ENCODE measurements at regions not wholly inside any gene's neighbourhood (a gene's known extent, or its start where the extent isn't known, plus 50 kb on each side); places are given as distances from the start of the nearest gene placed in this dataset.

DNA sequence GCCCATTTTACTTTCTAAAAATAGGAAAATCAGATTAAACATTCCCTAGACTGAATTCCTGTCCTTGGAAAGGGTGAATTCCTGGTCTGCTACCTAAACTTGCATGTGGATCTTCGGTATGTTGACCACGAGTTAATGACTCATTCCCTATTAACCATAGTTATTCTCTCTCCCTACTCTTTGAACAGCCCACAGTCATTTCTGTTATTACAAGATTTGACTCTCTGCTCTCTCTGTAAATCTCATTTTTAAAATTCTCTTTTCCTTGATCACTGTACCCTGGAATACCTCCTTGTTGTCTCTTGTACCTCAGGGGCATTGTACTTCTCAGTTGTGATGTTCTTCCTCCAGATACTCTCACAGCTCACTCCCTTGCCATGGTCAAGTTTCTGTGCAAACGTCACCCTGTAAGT, 92.0 kb upstream of the GULP1 start (continued):
- TF ChIP-seq CREB5 (CRISPR knock-in tag; IDR thresholded peaks at IDR 0.05; ENCODE audit: low read depth), result 0 out of 2 replicates have a peak, but pooled peaks have one; percentile 34
- TF ChIP-seq TOX (CRISPR knock-in tag; IDR thresholded peaks at IDR 0.05; ENCODE audit: borderline replicate concordance), result no peak

- ATAC-seq, result no peak
- TF ChIP-seq TCF4 (CRISPR knock-in tag; IDR thresholded peaks at IDR 0.05; ENCODE audit: borderline replicate concordance) (peak; percentile 58; the same call in 1 of the 2 replicates), SNAI2 (CRISPR knock-in tag; IDR thresholded peaks at IDR 0.05) (no peak), CSDC2 (CRISPR knock-in tag; IDR thresholded peaks at IDR 0.05) (no peak), OSR1 (CRISPR knock-in tag; IDR thresholded peaks at IDR 0.05) (no peak), BACH2 (CRISPR knock-in tag; IDR thresholded peaks at IDR 0.05; ENCODE audit: borderline replicate concordance) (no peak), ZNF565 (CRISPR knock-in tag; conservative IDR thresholded peaks at IDR 0.05; ENCODE audit: low read depth) (no peak), ISL1 (CRISPR knock-in tag; IDR thresholded peaks at IDR 0.05) (peak; percentile 67), ZFP3 (CRISPR knock-in tag; IDR thresholded peaks at IDR 0.05) (no peak), PPARA (CRISPR knock-in tag; IDR thresholded peaks at IDR 0.05; ENCODE audit: borderline replicate concordance) (no peak), TOX (CRISPR knock-in tag; IDR thresholded peaks at IDR 0.05; ENCODE audit: borderline replicate concordance) (no peak), CREB5 (CRISPR knock-in tag; IDR thresholded peaks at IDR 0.05; ENCODE audit: low read depth) (no peak), ZC3H10 (CRISPR knock-in tag; IDR thresholded peaks at IDR 0.05) (no peak), ZNF70 (CRISPR knock-in tag; IDR thresholded peaks at IDR 0.05) (no peak)
- TF ChIP-seq, protein P1, sequence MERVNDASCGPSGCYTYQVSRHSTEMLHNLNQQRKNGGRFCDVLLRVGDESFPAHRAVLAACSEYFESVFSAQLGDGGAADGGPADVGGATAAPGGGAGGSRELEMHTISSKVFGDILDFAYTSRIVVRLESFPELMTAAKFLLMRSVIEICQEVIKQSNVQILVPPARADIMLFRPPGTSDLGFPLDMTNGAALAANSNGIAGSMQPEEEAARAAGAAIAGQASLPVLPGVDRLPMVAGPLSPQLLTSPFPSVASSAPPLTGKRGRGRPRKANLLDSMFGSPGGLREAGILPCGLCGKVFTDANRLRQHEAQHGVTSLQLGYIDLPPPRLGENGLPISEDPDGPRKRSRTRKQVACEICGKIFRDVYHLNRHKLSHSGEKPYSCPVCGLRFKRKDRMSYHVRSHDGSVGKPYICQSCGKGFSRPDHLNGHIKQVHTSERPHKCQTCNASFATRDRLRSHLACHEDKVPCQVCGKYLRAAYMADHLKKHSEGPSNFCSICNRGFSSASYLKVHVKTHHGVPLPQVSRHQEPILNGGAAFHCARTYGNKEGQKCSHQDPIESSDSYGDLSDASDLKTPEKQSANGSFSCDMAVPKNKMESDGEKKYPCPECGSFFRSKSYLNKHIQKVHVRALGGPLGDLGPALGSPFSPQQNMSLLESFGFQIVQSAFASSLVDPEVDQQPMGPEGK (CRISPR knock-in tag; IDR thresholded peaks at IDR 0.05; ENCODE audit: borderline replicate concordance), result no peak
Observed at GRCh38 chr2:188201639-188202038, 90.0 kb upstream of the GULP1 start.

DNA sequence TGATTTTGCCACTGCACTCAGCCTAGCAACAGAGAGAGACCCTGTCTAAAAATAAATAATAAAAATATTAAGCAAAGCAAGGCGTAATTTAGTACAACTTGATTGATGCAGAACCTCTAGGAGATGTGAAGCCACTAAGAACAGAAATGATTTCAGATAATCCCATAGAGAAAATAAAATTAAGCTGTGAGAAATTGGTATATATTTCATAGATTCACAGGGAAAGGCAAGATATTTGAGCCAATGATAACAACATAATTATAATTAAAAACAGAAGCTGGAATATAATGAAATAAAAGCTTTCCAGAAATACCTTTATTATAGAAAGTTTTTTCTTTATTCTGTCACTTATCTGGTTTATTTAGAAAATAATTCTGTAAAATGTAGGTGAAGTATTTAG, 88.9 kb upstream of the GULP1 start:
- ATAC-seq, result no peak

More for the DNA sequence above, 88.9 kb upstream of the GULP1 start:
- TF ChIP-seq, protein P2, sequence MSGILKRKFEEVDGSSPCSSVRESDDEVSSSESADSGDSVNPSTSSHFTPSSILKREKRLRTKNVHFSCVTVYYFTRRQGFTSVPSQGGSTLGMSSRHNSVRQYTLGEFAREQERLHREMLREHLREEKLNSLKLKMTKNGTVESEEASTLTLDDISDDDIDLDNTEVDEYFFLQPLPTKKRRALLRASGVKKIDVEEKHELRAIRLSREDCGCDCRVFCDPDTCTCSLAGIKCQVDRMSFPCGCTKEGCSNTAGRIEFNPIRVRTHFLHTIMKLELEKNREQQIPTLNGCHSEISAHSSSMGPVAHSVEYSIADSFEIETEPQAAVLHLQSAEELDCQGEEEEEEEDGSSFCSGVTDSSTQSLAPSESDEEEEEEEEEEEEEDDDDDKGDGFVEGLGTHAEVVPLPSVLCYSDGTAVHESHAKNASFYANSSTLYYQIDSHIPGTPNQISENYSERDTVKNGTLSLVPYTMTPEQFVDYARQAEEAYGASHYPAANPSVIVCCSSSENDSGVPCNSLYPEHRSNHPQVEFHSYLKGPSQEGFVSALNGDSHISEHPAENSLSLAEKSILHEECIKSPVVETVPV (CRISPR knock-in tag; IDR thresholded peaks at IDR 0.05), result peak; percentile 50; the same call in 1 of the 2 replicates
- peak; percentile 72; the same call in 1 of the 2 replicates for TF ChIP-seq TSHZ2 (CRISPR knock-in tag; IDR thresholded peaks at IDR 0.05)
- TF ChIP-seq ZNF8 (CRISPR knock-in tag; IDR thresholded peaks at IDR 0.05), result no peak
- TF ChIP-seq TCF4 (CRISPR knock-in tag; IDR thresholded peaks at IDR 0.05; ENCODE audit: borderline replicate concordance), result peak; percentile 98
- no peak for TF ChIP-seq CREB5 (CRISPR knock-in tag; IDR thresholded peaks at IDR 0.05; ENCODE audit: low read depth)
- TF ChIP-seq ISL1 (CRISPR knock-in tag; IDR thresholded peaks at IDR 0.05), result peak; percentile 90

Measured in SK-N-SH treated with all-trans-retinoic acid at 6 μM for 48 hours (cell line).